OCI-LY7 (cell line): ENCODE measurements at regions not wholly inside any gene's neighbourhood (a gene's known extent, or its start where the extent isn't known, plus 50 kb on each side); places are given as distances from the start of the nearest gene placed in this dataset.

Source experiments
- BruUV-seq: library from RNA; stranded (reverse); fragments of 400-500 nt; replicated peaks from 2 replicates; lab custom pipeline; 2021; lab: Mats Ljungman, UMichigan
- CTCF ChIA-PET: fragments of 300-600 bp; sonication (Branson Sonifier 250); formaldehyde crosslinking; loops from one replicate; lab custom pipeline; 2022; ENCODE audit warnings: antibody characterized with exemption; ENCODE audit not compliant: unreplicated experiment; lab: Charles Lee
- POLR2A ChIA-PET: fragments of 300-600 bp; sonication (Branson Sonifier 250); formaldehyde crosslinking; loops from one replicate; lab custom pipeline; 2022; ENCODE audit warnings: antibody characterized with exemption; lab: Charles Lee
- DNase-seq: peaks from one replicate; pipeline ENCODE4 v3.0.0-alpha.2; 2015; ENCODE audit warnings: low spot score
- H2AFZ ChIP-seq: fragments of 200-600 bp; sonication (generic), shearing (Covaris generic); 2 replicates; pipeline ENCODE4 v1.6.1; 2014; ENCODE audit warnings: mild to moderate bottlenecking, antibody characterized with exemption, low read length, moderate library complexity
- H3K27ac ChIP-seq: fragments of 200-600 bp; sonication (generic); 2 replicates; pipeline ENCODE4 v1.5.1; 2014; ENCODE audit warnings: mixed run types, low read depth, mild to moderate bottlenecking, moderate library complexity, low read length, inconsistent platforms; ENCODE audit not compliant: poor library complexity, severe bottlenecking
- H3K36me3 ChIP-seq: fragments of 200-600 bp; sonication (generic); 2 replicates; pipeline ENCODE4 v1.6.1; 2014; ENCODE audit warnings: mild to moderate bottlenecking, antibody characterized with exemption, low read length, moderate library complexity, mixed read lengths; ENCODE audit not compliant: insufficient read depth
- H3K4me1 ChIP-seq: fragments of 200-600 bp; sonication (generic); 2 replicates; pipeline ENCODE4 v1.5.1; 2014; ENCODE audit warnings: mild to moderate bottlenecking, low read length; ENCODE audit not compliant: insufficient read depth, poor library complexity, severe bottlenecking
- H3K4me2 ChIP-seq: fragments of 200-600 bp; sonication (generic); 2 replicates; pipeline ENCODE4 v1.6.1; 2014; ENCODE audit warnings: mild to moderate bottlenecking, low read length
- H3K4me3 ChIP-seq: fragments of 200-600 bp; sonication (generic); 2 replicates; pipeline ENCODE4 v1.5.1; 2014; ENCODE audit warnings: mild to moderate bottlenecking, low read depth, low read length; ENCODE audit not compliant: poor library complexity, severe bottlenecking
- H3K79me2 ChIP-seq: fragments of 200-600 bp; sonication (generic); 2 replicates; pipeline ENCODE4 v1.6.1; 2016; ENCODE audit warnings: low read depth, mild to moderate bottlenecking, low read length, moderate library complexity, mixed read lengths; ENCODE audit not compliant: insufficient read depth
- H3K9me2 ChIP-seq: fragments of 200-600 bp; sonication (generic); 2 replicates; pipeline ENCODE4 v1.6.1; 2016; ENCODE audit warnings: mild to moderate bottlenecking, low read length, mixed read lengths; ENCODE audit not compliant: insufficient read depth
- H3K9me3 ChIP-seq: fragments of 200-600 bp; sonication (generic); 2 replicates; pipeline ENCODE4 v1.6.1; 2014; ENCODE audit warnings: mild to moderate bottlenecking, mixed run types, low read length, mixed read lengths
- H4K20me1 ChIP-seq: fragments of 200-600 bp; sonication (generic); 2 replicates; pipeline ENCODE4 v1.6.1; 2014; ENCODE audit warnings: mild to moderate bottlenecking, antibody characterized with exemption, low read length, moderate library complexity, mixed read lengths; ENCODE audit not compliant: insufficient read depth
- EZH2phosphoT487 ChIP-seq: fragments of 200-600 bp; sonication (generic); IDR thresholded peaks from 2 replicates; pipeline ENCODE4 v1.6.1; 2018; ENCODE audit warnings: low read depth, borderline replicate concordance, mild to moderate bottlenecking, mixed run types, antibody characterized with exemption, low read length, moderate library complexity, mixed read lengths
- intact Hi-C: fragments of 100-400 bp; cut with micrococcal nuclease; formaldehyde crosslinking; loops from one replicate; pipeline ENCODE4 v1.10.0; 2022; ENCODE audit not compliant: unreplicated experiment
- TF ChIP-seq, protein P1 (sequence below): fragments of 200-600 bp; sonication (generic); conservative IDR thresholded peaks from 2 replicates; pipeline ENCODE4 v1.5.1; 2014; ENCODE audit warnings: mild to moderate bottlenecking, antibody characterized with exemption, low read length, moderate library complexity, mixed read lengths

DNA sequence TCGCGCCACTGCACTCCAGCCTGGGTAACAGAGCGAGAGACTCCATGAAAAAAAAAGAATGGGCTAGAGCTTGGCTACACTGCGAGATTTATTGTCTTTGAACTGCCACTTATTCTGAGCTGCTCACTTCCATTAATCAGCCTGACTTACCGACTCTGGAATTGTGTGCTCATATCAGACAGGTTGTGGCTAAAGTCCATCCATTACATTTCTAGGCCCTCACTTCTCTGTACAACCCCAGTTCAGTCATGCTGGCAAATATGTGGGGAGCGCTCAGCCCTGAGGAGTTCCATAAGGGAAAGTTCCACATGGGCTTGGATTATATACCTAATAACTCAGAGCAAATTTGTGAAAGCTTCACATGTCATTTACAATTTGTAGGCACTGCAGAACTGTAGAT is 270.6 kb downstream of the TRIML1 start:
- ChIA-PET CTCF (no interaction called here), POLR2A (no interaction called here)
- Histone ChIP-seq H2AFZ (no peak overlapping the region), H3K4me1 (no peaks in the 10 kb centered on the region), H3K27ac (no peak overlapping the region), H3K79me2 (no peaks in the 10 kb centered on the region), H3K4me2 (no peak overlapping the region), H4K20me1 (no peaks in the 10 kb centered on the region), H3K4me3 (no peak overlapping the region), H3K36me3 (no peaks in the 10 kb centered on the region), H3K9me2 (no peaks in the 10 kb centered on the region), H3K9me3 (no peaks in the 10 kb centered on the region)
- intact Hi-C loops = no loop called here
- no peak for TF ChIP-seq EZH2phosphoT487
- TF ChIP-seq, protein P1, sequence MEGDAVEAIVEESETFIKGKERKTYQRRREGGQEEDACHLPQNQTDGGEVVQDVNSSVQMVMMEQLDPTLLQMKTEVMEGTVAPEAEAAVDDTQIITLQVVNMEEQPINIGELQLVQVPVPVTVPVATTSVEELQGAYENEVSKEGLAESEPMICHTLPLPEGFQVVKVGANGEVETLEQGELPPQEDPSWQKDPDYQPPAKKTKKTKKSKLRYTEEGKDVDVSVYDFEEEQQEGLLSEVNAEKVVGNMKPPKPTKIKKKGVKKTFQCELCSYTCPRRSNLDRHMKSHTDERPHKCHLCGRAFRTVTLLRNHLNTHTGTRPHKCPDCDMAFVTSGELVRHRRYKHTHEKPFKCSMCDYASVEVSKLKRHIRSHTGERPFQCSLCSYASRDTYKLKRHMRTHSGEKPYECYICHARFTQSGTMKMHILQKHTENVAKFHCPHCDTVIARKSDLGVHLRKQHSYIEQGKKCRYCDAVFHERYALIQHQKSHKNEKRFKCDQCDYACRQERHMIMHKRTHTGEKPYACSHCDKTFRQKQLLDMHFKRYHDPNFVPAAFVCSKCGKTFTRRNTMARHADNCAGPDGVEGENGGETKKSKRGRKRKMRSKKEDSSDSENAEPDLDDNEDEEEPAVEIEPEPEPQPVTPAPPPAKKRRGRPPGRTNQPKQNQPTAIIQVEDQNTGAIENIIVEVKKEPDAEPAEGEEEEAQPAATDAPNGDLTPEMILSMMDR = no peak
- no peak for DNase-seq
- BruUV-seq = no TSS peak

GRCh38 chr4:188411805-188412204 is 272.6 kb downstream of the TRIML1 start:
- intact Hi-C loops = no loop called here
- no peaks in the 10 kb centered on the region for H4K20me1 ChIP-seq

GRCh38 chr4:188412499-188412898 is 273.3 kb downstream of the TRIML1 start:
- Histone ChIP-seq H3K4me1 (no peaks in the 10 kb centered on the region), H3K4me3 (no peak overlapping the region), H3K79me2 (no peaks in the 10 kb centered on the region), H3K4me2 (no peak overlapping the region), H3K36me3 (no peaks in the 10 kb centered on the region), H3K9me3 (no peaks in the 10 kb centered on the region), H3K27ac (no peak overlapping the region), H4K20me1 (no peaks in the 10 kb centered on the region), H2AFZ (no peak overlapping the region), H3K9me2 (no peaks in the 10 kb centered on the region)
- DNase-seq = no peak
- intact Hi-C loops = no loop called here
- ChIA-PET POLR2A (no interaction called here), CTCF (no interaction called here)
- BruUV-seq = no TSS peak
- TF ChIP-seq, protein P1 = no peak
- no peak for TF ChIP-seq EZH2phosphoT487

More at GRCh38 chr4:188411805-188412204, 272.6 kb downstream of the TRIML1 start:
- Histone ChIP-seq H3K27ac (no peak overlapping the region), H3K79me2 (no peaks in the 10 kb centered on the region), H3K9me3 (no peaks in the 10 kb centered on the region), H3K36me3 (no peaks in the 10 kb centered on the region), H3K4me2 (no peak overlapping the region), H3K9me2 (no peaks in the 10 kb centered on the region), H3K4me3 (no peak overlapping the region), H3K4me1 (no peaks in the 10 kb centered on the region), H2AFZ (no peak overlapping the region)
- CTCF ChIA-PET = no interaction called here
- DNase-seq = no peak
- POLR2A ChIA-PET = no interaction called here
- TF ChIP-seq EZH2phosphoT487 = no peak
- TF ChIP-seq, protein P1 = no peak
- BruUV-seq = no TSS peak
